ENCODE measurements at regions not wholly inside any gene's neighbourhood (a gene's known extent, or its start where the extent isn't known, plus 50 kb on each side); places are given as distances from the start of the nearest gene placed in this dataset.

DNA sequence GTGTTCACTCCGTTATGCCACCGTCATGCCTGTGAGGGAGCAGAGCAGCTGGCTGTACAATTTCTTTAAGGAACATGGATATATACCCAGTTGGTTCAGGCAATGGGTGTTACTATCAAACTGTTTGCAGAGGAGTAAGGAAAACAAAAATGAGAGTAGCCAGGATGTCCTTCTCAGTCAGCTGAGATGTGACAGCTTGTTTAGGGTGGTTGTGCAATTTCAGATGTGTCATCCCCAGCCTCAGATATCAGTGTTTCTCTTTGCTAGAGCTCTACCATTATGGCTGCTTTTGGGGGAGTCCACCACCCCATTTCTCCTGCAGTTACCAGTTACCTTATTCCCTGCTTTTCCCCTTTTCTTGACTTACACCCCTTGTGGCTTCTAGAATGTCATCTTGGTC, 135.2 kb upstream of the SLC24A2 start:
- Histone ChIP-seq H3K27me3 (peaks cover 13% of the 10 kb centered on the region), H3K36me3 (no peaks in the 10 kb centered on the region), H3K4me3 (ENCODE audit: low read depth, low read length) (no peak overlapping the region), H3K4me1 (no peaks in the 10 kb centered on the region), H3K9me3 (no peaks in the 10 kb centered on the region)
- no peak for DNase-seq
- TF ChIP-seq, protein P1, sequence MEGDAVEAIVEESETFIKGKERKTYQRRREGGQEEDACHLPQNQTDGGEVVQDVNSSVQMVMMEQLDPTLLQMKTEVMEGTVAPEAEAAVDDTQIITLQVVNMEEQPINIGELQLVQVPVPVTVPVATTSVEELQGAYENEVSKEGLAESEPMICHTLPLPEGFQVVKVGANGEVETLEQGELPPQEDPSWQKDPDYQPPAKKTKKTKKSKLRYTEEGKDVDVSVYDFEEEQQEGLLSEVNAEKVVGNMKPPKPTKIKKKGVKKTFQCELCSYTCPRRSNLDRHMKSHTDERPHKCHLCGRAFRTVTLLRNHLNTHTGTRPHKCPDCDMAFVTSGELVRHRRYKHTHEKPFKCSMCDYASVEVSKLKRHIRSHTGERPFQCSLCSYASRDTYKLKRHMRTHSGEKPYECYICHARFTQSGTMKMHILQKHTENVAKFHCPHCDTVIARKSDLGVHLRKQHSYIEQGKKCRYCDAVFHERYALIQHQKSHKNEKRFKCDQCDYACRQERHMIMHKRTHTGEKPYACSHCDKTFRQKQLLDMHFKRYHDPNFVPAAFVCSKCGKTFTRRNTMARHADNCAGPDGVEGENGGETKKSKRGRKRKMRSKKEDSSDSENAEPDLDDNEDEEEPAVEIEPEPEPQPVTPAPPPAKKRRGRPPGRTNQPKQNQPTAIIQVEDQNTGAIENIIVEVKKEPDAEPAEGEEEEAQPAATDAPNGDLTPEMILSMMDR (IDR thresholded peaks at IDR 0.05; ENCODE audit: low read depth, low read length) = no peak

DNA sequence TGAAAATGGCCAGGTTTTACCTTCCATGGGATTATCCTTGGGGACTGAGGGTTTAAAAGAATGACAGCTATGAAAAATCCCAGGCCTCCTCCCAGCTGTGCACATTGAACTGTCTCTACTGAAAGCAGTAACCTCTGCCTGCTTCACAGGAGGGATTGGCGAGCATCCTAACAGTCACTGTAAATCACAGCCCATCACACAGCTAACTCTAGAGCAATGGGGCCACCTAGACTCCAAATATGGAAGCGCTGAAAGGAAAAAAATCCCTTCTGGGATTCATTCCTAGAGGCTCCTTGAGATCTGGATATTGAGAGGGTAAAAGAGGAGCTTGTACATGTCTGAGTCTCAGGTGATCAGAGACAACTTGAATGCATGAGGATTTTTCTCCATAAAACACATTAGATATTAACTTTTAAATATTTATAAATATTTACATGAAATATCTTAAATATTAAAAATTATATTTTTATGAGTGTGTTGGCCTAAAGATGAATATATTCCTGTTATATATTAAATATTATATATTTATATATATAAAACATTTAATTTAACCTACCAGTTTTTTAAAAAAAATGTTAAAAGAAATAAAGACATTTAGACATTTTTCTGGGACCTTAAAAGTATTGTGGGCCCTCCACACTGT, 133.8 kb upstream of the SLC24A2 start:
- TF ChIP-seq, protein P1 (IDR thresholded peaks at IDR 0.05; ENCODE audit: low read depth, low read length) = peak; percentile 61
- no peaks in the 10 kb centered on the region for H3K9me3 ChIP-seq
- H3K36me3 ChIP-seq = no peaks in the 10 kb centered on the region
- H3K4me3 ChIP-seq (ENCODE audit: low read depth, low read length) = no peak overlapping the region
- DNase-seq = peak; percentile 25
- no peaks in the 10 kb centered on the region for H3K4me1 ChIP-seq
- H3K27me3 ChIP-seq = peaks cover 12% of the 10 kb centered on the region

DNA sequence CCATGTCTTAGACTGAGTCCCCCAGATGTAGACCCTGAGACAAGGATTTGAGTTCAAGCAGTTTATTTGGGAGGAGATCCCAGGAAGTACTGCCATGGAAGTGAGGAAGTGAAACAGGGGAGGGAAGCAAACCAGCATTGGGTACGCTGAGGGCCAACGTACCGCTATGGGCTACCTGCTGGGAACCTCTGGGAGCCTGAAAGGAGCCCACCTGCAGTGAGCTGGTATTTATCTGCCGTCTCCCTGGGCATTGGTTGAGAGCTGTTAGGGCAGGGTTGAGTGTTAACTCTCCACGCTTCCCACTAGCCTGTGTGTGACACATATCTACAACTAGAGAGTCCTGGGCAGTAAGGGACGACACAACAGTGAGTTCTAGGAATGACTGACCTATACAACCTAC, 131.6 kb upstream of the SLC24A2 start:
- H3K4me1 ChIP-seq = no peaks in the 10 kb centered on the region
- no peaks in the 10 kb centered on the region for H3K9me3 ChIP-seq
- H3K4me3 ChIP-seq (ENCODE audit: low read depth, low read length) = no peak overlapping the region
- TF ChIP-seq, protein P1 (IDR thresholded peaks at IDR 0.05; ENCODE audit: low read depth, low read length) = no peak
- no peak for DNase-seq
- no peaks in the 10 kb centered on the region for H3K27me3 ChIP-seq
- H3K36me3 ChIP-seq = no peaks in the 10 kb centered on the region

DNA sequence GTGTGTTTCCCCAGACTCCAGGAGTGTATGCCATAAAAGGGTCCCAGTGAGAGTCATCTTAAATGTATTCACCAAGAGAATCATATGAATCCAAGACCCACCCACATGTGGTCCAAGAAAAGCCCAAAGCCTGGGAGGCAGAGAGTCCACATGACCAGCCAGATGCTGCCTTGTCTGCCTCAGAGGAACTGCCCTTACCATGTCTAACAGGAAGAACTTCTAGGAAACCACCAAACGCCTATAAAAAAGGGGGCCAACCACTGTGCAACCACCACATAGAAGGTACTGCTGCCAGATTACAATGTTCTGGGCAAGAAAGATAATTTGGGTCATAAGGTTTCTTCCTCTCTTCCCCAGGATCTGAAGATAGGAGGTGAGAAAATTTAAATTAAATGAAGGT, 129.8 kb upstream of the SLC24A2 start:
- no peaks in the 10 kb centered on the region for H3K4me1 ChIP-seq
- H3K36me3 ChIP-seq = no peaks in the 10 kb centered on the region
- H3K4me3 ChIP-seq (ENCODE audit: low read depth, low read length) = no peak overlapping the region
- no peak for DNase-seq
- no peaks in the 10 kb centered on the region for H3K27me3 ChIP-seq
- TF ChIP-seq, protein P1 (IDR thresholded peaks at IDR 0.05; ENCODE audit: low read depth, low read length) = no peak
- H3K9me3 ChIP-seq = no peaks in the 10 kb centered on the region

DNA sequence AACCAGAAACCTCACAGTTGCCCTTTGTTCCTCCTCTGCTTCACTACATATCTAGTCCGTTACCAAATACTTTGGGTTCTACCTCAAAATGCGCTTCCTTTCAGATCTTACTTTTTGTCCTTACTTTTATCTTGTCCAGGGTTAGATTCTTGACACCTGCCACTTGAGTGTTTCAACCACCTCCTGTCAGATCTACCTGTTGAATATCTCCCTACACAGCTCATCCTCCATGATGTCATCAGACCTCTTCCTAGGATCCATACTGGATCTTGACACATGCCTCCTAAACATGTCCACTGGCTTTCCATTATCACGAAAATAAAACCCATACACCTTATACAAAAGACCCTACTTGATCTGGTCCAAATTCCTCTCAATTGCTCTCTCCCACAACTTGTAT, 125.2 kb upstream of the SLC24A2 start:
- H3K27me3 ChIP-seq = no peaks in the 10 kb centered on the region
- H3K36me3 ChIP-seq = no peaks in the 10 kb centered on the region
- TF ChIP-seq, protein P1 (IDR thresholded peaks at IDR 0.05; ENCODE audit: low read depth, low read length) = no peak
- no peak overlapping the region for H3K4me3 ChIP-seq (ENCODE audit: low read depth, low read length)
- no peaks in the 10 kb centered on the region for H3K9me3 ChIP-seq
- no peak for DNase-seq
- H3K4me1 ChIP-seq = no peaks in the 10 kb centered on the region

DNA sequence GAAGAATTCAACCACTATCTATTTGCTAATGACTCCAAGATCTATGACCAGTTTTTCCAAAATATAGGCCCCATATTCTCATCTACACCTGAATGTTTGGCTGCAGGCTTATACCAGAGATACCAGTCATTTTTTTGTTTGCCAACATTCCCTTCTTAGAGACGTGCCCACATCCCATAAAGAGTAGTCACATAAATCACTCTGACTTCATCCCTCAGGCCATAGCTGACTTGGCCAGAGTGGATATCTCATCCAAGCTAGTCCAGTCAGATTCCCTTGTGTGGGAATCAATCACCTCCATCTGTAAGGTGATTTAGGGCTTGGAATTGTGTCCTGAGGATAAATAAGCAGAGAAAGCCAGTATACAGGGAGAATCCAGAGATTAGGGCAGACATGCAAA, 124.3 kb upstream of the SLC24A2 start:
- no peaks in the 10 kb centered on the region for H3K4me1 ChIP-seq
- no peaks in the 10 kb centered on the region for H3K36me3 ChIP-seq
- no peaks in the 10 kb centered on the region for H3K9me3 ChIP-seq
- no peak for DNase-seq
- H3K27me3 ChIP-seq = no peaks in the 10 kb centered on the region
- TF ChIP-seq, protein P1 (IDR thresholded peaks at IDR 0.05; ENCODE audit: low read depth, low read length) = no peak
- no peak overlapping the region for H3K4me3 ChIP-seq (ENCODE audit: low read depth, low read length)

Data from BE2C (cell line).